ENCODE measurements at regions not wholly inside any gene's neighbourhood (a gene's known extent, or its start where the extent isn't known, plus 50 kb on each side); places are given as distances from the start of the nearest gene placed in this dataset.

DNA sequence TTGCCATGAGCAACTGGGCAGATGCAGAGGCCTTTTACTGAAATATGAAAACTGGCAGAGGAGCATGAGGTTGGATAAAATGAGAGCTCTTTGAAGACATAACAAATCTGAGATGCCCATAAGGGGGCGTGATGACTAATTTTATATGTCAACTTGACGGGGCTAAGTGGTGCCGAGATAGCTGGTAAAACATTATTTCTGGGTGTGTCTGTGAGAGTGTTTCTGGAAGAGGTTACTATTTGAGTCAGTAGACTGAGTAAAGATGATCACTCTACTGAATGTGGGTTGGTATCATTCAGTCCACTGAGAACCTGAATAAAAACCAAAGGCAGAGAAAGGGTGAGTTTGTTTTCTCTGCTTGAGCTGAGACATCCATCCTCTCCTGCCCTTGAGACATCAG, 454.2 kb downstream of the NPIPA7 start:
- no peak for TF ChIP-seq CTCF (conservative IDR thresholded peaks at IDR 0.05; ENCODE audit: control insufficient read depth, insufficient read depth, low read depth, low read length)
- H3K4me3 ChIP-seq (ENCODE audit: control insufficient read depth, low read depth, low read length) = no peak overlapping the region
- no peak for DNase-seq (ENCODE audit: low read depth)

DNA sequence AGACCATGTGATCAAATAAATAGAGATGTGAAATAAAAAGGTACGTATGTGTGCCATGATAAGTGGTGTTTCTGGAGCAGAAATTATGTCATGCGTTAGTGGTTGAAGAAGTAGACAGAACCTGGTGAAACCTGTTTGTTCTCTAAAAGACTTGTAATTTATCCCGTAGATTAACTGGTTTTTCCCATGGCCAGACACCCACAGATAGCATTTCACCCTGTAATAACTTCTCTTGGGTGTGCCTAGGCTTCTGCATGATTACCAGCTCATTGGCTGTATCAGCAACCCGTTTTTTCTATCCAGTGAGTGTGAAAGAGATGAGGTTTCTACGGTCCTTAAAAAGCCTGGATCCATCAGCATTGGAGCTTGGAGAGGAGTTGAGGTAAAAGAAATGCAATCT, 471.3 kb downstream of the NPIPA7 start:
- DNase-seq (ENCODE audit: low read depth) = no peak
- H3K4me3 ChIP-seq (ENCODE audit: control insufficient read depth, low read depth, low read length) = no peak overlapping the region
- no peak for TF ChIP-seq CTCF (conservative IDR thresholded peaks at IDR 0.05; ENCODE audit: control insufficient read depth, insufficient read depth, low read depth, low read length)

GRCh38 chr16:16857012-16857411, 478.1 kb downstream of the NPIPA7 start:
- no peak overlapping the region for H3K4me3 ChIP-seq (ENCODE audit: control insufficient read depth, low read depth, low read length)
- no peak for DNase-seq (ENCODE audit: low read depth)
- TF ChIP-seq CTCF (conservative IDR thresholded peaks at IDR 0.05; ENCODE audit: control insufficient read depth, insufficient read depth, low read depth, low read length) = no peak

GRCh38 chr16:16857603-16858283, 478.8 kb downstream of the NPIPA7 start:
- DNase-seq (ENCODE audit: low read depth) = no peak
- no peak for TF ChIP-seq CTCF (conservative IDR thresholded peaks at IDR 0.05; ENCODE audit: control insufficient read depth, insufficient read depth, low read depth, low read length)
- H3K4me3 ChIP-seq (ENCODE audit: control insufficient read depth, low read depth, low read length) = no peak overlapping the region

GRCh38 chr16:16861546-16861945, 482.6 kb downstream of the NPIPA7 start:
- no peak overlapping the region for H3K4me3 ChIP-seq (ENCODE audit: control insufficient read depth, low read depth, low read length)
- peak; percentile 45 for DNase-seq (ENCODE audit: low read depth)
- peak; percentile 70 for TF ChIP-seq CTCF (conservative IDR thresholded peaks at IDR 0.05; ENCODE audit: control insufficient read depth, insufficient read depth, low read depth, low read length)

- TF ChIP-seq CTCF (conservative IDR thresholded peaks at IDR 0.05; ENCODE audit: control insufficient read depth, insufficient read depth, low read depth, low read length) = no peak
- DNase-seq (ENCODE audit: low read depth) = no peak
- no peak overlapping the region for H3K4me3 ChIP-seq (ENCODE audit: control insufficient read depth, low read depth, low read length)
These were observed 484.7 kb downstream of the NPIPA7 start for GRCh38 chr16:16863672-16864071.

DNA sequence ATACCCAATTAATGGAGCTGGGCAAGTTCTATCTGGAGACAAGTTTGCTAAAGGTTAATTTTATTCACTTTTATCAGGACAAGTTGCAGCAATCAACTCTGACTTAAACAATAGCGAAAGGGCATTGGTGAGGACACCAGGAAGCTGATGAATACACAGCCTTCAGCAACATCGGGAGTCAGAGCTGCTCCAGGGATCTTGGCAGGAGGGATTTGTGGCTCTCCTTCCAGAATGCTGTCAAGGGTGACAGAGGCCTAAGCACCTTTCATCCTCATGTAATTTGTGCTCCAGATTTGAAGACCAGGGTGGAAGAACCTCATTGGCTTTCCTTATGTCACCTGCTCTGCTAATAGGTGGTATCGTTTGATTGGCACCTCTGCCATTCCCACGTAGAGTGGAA, 485.6 kb downstream of the NPIPA7 start:
- no peak overlapping the region for H3K4me3 ChIP-seq (ENCODE audit: control insufficient read depth, low read depth, low read length)
- no peak for DNase-seq (ENCODE audit: low read depth)
- no peak for TF ChIP-seq CTCF (conservative IDR thresholded peaks at IDR 0.05; ENCODE audit: control insufficient read depth, insufficient read depth, low read depth, low read length)
